ENCODE measurements at regions not wholly inside any gene's neighbourhood (a gene's known extent, or its start where the extent isn't known, plus 50 kb on each side); places are given as distances from the start of the nearest gene placed in this dataset.

GRCh38 chr14:97395068-97395467, 597.9 kb downstream of the VRK1 start:
- TF ChIP-seq CTCF (IDR thresholded peaks at IDR 0.05) (no peak), POLR2A (IDR thresholded peaks at IDR 0.05) (no peak)
